ENCODE measurements at regions not wholly inside any gene's neighbourhood (a gene's known extent, or its start where the extent isn't known, plus 50 kb on each side); places are given as distances from the start of the nearest gene placed in this dataset.

GRCh38 chr7:33814400-33814799 lies 90.9 kb upstream of the BMPER start:
- Mint-ChIP-seq H3K4me1 (ENCODE audit: low read depth, unreplicated experiment) (peaks cover 51% of the 10 kb centered on the region), H3K9me3 (ENCODE audit: unreplicated experiment) (peaks cover 13% of the 10 kb centered on the region), H3K27me3 (ENCODE audit: unreplicated experiment) (peaks cover 11% of the 10 kb centered on the region), H3K36me3 (ENCODE audit: unreplicated experiment) (peaks cover 5% of the 10 kb centered on the region), H3K27ac (ENCODE audit: unreplicated experiment) (peak overlapping the region; percentile 98), H3K4me3 (ENCODE audit: unreplicated experiment) (peak overlapping the region; percentile 10)
- no peak for TF ChIP-seq CTCF (IDR thresholded peaks at IDR 0.05; ENCODE audit: partially characterized antibody, unreplicated experiment)
- no peak for DNase-seq

- Mint-ChIP-seq H3K27ac (ENCODE audit: unreplicated experiment) (peak overlapping the region; percentile 98), H3K27me3 (ENCODE audit: unreplicated experiment) (peaks cover 11% of the 10 kb centered on the region), H3K9me3 (ENCODE audit: unreplicated experiment) (peaks cover 13% of the 10 kb centered on the region), H3K4me3 (ENCODE audit: unreplicated experiment) (peak overlapping the region; percentile 73), H3K36me3 (ENCODE audit: unreplicated experiment) (peaks cover 9% of the 10 kb centered on the region), H3K4me1 (ENCODE audit: low read depth, unreplicated experiment) (peaks cover 51% of the 10 kb centered on the region)
- DNase-seq, result peak; percentile 52
- TF ChIP-seq CTCF (IDR thresholded peaks at IDR 0.05; ENCODE audit: partially characterized antibody, unreplicated experiment), result no peak
These were observed 90.4 kb upstream of the BMPER start for GRCh38 chr7:33814936-33815335.

GRCh38 chr7:33815336-33815735 lies 90.0 kb upstream of the BMPER start:
- H3K36me3 Mint-ChIP-seq (ENCODE audit: unreplicated experiment), result peaks cover 9% of the 10 kb centered on the region
- peak overlapping the region; percentile 73 for H3K4me3 Mint-ChIP-seq (ENCODE audit: unreplicated experiment)
- TF ChIP-seq CTCF (IDR thresholded peaks at IDR 0.05; ENCODE audit: partially characterized antibody, unreplicated experiment), result no peak
- H3K27ac Mint-ChIP-seq (ENCODE audit: unreplicated experiment), result peak overlapping the region; percentile 98
- peak; percentile 70 for DNase-seq
- peaks cover 13% of the 10 kb centered on the region for H3K9me3 Mint-ChIP-seq (ENCODE audit: unreplicated experiment)
- peaks cover 50% of the 10 kb centered on the region for H3K4me1 Mint-ChIP-seq (ENCODE audit: low read depth, unreplicated experiment)
- peaks cover 11% of the 10 kb centered on the region for H3K27me3 Mint-ChIP-seq (ENCODE audit: unreplicated experiment)

GRCh38 chr7:33816106-33816505 lies 89.2 kb upstream of the BMPER start:
- Mint-ChIP-seq H3K4me1 (ENCODE audit: low read depth, unreplicated experiment) (peaks cover 46% of the 10 kb centered on the region), H3K36me3 (ENCODE audit: unreplicated experiment) (peaks cover 7% of the 10 kb centered on the region), H3K27me3 (ENCODE audit: unreplicated experiment) (peaks cover 11% of the 10 kb centered on the region), H3K9me3 (ENCODE audit: unreplicated experiment) (peaks cover 13% of the 10 kb centered on the region), H3K4me3 (ENCODE audit: unreplicated experiment) (no peak overlapping the region), H3K27ac (ENCODE audit: unreplicated experiment) (peak overlapping the region; percentile 98)
- no peak for TF ChIP-seq CTCF (IDR thresholded peaks at IDR 0.05; ENCODE audit: partially characterized antibody, unreplicated experiment)
- DNase-seq, result no peak

GRCh38 chr7:33819658-33820057 lies 85.7 kb upstream of the BMPER start:
- peaks cover 14% of the 10 kb centered on the region for H3K9me3 Mint-ChIP-seq (ENCODE audit: unreplicated experiment)
- no peak overlapping the region for H3K27ac Mint-ChIP-seq (ENCODE audit: unreplicated experiment)
- H3K27me3 Mint-ChIP-seq (ENCODE audit: unreplicated experiment), result peaks cover 11% of the 10 kb centered on the region
- peaks cover 7% of the 10 kb centered on the region for H3K36me3 Mint-ChIP-seq (ENCODE audit: unreplicated experiment)
- DNase-seq, result no peak
- H3K4me3 Mint-ChIP-seq (ENCODE audit: unreplicated experiment), result no peak overlapping the region
- H3K4me1 Mint-ChIP-seq (ENCODE audit: low read depth, unreplicated experiment), result peaks cover 31% of the 10 kb centered on the region
- TF ChIP-seq CTCF (IDR thresholded peaks at IDR 0.05; ENCODE audit: partially characterized antibody, unreplicated experiment), result no peak
